GM18502 (cell line): ENCODE measurements at regions not wholly inside any gene's neighbourhood (a gene's known extent, or its start where the extent isn't known, plus 50 kb on each side); places are given as distances from the start of the nearest gene placed in this dataset.

Source experiments
- ATAC-seq: cut with Tn5 transposase; IDR thresholded peaks from one replicate; pipeline ENCODE4 v1.9.1; 2021; ENCODE audit warnings: mild to moderate bottlenecking; ENCODE audit not compliant: unreplicated experiment, poor library complexity

DNA sequence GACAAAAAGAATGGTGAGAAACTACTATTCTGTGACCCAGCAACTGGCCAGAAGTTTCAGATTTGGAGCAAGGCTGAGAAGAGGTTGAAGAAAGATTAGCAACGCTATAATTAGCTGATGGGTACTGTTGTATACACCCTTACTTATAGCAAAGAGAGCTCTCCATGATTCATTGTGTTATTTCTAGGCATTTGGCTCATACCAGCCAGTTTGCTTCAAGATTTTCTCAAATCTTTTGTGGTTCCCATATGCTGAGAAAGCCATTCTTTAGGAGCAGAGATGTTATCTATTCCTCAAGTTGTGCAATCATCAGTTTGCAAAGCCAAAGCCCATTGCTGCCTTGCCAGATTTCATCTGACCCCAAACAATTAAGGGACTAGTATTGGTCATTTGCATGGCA is 179.4 kb downstream of the ETS1 start:
- no peak for ATAC-seq

DNA sequence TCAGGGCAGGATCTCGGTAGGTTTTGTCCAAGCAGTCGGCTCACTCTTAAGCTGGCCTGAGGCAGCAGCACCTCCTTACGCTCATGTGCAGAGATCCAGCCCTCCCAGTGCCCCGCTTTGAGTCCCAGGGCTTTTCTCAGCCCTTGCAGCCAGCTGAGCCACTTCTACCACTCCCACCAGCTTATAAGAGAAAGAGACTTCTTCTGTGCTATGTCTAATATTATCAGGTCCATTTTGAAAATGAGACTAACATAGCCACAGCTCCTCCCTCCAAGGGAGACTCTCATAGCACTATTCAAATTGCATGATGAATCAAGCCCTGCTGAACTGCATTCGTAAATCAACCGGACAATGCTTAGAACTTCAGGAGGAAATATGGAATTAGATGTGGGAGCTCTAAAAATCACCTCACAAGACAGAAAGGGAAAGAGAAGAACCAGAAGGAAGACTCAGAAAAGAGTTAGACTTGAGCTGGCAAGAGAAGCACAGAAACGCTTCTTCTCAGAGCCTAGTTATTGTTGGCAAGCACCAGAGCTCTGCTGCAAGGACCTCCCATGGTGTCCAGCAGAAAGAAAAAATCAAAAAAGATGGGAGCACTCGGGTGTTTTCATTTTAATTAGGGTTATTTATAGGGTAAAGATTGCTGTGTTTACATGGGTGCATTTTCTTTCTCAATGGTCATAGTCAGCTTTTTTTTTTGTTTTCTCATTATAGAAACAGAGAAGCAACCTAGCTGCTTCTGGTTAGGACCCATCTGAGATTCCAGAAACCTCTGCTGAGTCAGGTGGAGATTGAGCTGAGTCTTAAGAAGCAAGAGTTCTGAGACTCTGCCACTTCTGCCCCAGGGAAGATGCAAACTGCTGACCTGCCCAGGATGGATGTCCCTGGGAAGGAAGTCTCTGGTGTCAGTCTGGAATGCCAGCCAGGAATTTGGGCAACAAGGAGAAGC is 181.4 kb downstream of the ETS1 start:
- no peak for ATAC-seq

GRCh38 chr11:128405112-128405511 is 182.2 kb downstream of the ETS1 start:
- ATAC-seq: no peak

GRCh38 chr11:128404437-128404836 is 182.9 kb downstream of the ETS1 start:
- ATAC-seq: no peak

- ATAC-seq: no peak
These were observed 186.8 kb downstream of the ETS1 start for GRCh38 chr11:128400382-128401203.

DNA sequence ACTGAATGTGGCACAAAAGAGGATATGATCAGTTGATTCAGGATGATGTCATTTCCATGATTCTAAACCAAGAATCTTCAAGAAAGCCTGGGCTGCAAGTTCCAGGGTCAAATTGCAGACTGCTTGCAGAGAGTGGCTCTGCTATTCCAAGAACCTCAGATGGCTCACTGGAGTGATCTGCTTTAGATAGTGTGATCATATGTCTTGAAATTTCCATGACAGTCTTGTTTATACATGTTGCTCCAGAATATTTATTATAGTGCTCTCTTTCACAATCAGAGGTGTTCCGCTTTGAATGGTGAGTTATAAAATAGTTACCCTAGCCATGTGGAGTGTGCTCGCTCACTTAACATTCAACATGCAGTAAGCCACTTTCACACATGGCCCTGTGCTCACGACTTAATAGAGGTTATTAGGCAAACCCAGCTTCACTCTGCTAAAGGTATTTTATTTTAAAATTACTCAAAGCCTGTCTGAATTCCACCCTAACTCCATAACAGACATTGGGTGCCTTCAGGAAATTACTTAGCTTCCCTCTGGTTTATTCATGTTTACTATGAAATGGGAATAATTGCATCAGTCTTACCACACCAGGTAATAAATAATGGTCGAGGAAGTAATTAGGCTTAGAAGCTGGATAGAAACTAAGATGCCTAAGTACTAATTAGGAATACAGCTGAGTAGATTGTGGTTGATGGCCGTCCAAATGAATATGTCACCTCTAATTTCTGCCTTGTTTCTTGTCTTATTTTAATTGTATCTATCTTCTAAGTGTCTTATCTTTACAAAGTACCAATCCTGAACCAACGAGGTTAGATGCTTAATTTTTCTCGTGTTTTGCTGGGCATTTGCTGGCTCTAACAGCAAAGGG is 187.9 kb downstream of the ETS1 start:
- ATAC-seq: peak; percentile 75

GRCh38 chr11:128398517-128399250 is 188.7 kb downstream of the ETS1 start:
- peak; percentile 50 for ATAC-seq

DNA sequence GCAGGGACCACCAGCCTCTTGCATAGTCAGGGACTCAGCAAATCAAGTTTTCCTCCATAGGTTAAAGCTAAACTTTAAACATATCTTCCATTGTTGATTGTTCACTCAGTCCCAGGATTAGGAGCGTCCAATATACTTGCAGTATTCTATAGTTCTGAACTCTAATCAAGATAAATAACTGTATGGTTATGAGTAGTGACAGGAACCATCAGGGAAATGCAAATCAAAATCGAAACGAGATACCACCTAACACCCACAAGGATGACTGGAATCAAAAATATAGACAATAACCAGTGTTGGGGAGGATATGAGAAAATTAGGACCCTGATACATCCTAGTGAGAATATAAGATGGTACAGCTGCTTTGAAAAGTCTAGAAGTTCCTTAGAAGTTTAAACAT is 190.0 kb downstream of the ETS1 start:
- ATAC-seq: no peak

DNA sequence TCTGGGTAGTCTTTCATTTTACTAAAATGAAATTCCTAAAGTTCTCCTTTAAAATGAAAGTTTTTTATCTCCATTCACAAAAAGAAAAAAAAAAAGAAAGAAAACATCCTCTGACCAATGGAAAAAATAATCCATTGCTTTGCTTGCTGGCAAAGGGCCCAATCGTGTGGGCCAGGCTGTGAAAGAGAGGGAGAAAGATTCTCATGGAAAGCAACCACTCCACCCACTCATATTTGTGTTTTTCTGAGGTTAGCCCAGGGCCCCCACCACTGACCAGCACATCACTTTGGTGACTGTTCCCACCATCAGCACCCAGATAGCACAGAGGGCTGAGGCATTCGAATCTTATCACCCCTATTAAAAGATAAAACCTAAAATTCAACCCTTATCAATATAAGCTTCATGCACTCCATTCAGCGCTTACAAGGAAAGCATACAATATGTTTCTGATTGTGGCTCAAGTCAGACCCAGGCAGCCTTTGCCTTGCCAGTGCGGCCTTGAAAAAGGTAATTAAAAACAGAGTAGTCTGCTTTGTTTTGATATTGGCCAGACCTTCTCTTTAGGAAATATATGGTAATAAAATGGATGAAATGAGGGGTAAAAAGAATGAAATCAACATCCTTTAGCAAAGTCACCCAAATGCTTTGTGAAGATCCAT is 192.8 kb downstream of the ETS1 start:
- ATAC-seq: no peak

GRCh38 chr11:128392259-128392658 is 195.1 kb downstream of the ETS1 start:
- ATAC-seq: no peak

DNA sequence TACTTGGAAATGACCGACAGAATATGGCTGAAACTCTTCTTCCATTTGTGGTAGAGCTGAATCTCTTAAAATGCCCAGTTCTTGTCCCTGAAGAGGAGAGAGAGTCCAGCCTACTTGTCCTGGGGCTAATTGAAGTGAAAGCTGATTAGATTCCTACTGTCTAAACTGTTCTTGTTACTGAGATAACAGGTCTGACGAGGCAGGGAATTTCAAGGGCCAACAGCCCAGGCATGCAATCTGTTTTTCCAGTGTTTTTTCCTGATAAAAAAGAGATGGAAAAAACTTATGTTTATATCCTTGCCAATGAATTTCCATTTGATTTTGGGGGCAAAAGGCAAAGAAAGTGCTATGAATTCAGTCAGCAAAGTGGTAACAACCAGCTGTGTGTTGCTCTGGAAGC is 195.5 kb downstream of the ETS1 start:
- ATAC-seq: no peak

GRCh38 chr11:128390246-128390645 is 197.1 kb downstream of the ETS1 start:
- ATAC-seq: no peak

GRCh38 chr11:128389461-128389976 is 197.8 kb downstream of the ETS1 start:
- no peak for ATAC-seq

DNA sequence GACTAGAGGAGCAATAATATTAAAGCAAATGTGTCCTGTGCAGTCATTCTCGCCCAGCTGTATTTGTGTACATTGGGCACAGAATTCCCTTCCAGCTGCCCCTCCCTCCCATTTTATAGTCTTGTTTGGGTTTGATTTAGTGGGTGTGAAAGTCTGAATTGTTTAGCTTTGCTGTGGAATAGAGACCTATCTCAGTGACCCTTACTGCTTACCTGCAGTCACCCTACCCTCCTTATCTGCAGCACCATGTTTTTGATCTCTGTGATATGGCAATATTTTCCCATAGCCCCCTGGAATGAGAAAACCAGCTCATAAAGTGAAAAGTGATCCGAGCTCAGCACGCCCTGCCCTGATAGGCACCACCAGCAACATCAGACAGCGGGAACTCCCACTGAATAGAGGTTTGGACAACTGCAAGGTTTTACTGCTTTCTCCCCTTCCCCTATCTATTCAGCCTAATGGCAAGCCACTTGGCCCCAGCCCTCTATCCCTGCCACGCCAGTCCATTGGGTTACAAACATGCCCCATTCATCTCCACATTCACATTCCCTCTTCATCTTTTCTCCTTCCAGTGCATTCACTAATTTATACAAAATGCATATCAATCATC is 199.0 kb downstream of the ETS1 start:
- ATAC-seq: no peak

GRCh38 chr11:128379587-128380580 is 207.5 kb downstream of the ETS1 start:
- ATAC-seq: no peak

DNA sequence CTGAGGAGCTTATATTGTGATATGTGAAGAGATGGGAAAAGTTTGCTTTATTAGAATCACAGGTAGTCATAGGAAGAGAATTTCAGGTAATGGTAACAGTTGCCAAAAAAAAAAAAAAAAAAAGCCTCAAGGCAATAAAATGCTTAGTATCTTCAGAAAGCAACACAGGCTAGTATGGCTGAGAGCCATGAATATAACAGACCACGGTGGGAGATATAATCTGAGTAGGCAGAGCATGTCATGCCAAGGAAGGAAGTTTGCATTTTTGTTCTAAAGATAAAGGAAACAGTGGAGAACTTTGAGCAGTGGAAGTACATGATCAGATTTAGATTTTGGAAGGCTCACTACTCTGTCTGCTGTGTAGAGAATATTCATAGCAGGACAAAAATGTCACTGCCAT is 211.4 kb downstream of the ETS1 start:
- ATAC-seq: no peak

GRCh38 chr11:128374026-128374425 is 213.3 kb downstream of the ETS1 start:
- ATAC-seq: no peak
